ENCODE measurements at regions not wholly inside any gene's neighbourhood (a gene's known extent, or its start where the extent isn't known, plus 50 kb on each side); places are given as distances from the start of the nearest gene placed in this dataset.

GRCh38 chr5:67886761-67887160 is 328.8 kb upstream of the PIK3R1 start:
- intact Hi-C loops (cut with DNase I; ENCODE audit: low total_unique reads): no loop called here
- H3K9me3 ChIP-seq: no peaks in the 10 kb centered on the region
- no peak overlapping the region for H3K4me3 ChIP-seq
- no peaks in the 10 kb centered on the region for H3K36me3 ChIP-seq
- no peak overlapping the region for H3K27ac ChIP-seq
- no peaks in the 10 kb centered on the region for H3K27me3 ChIP-seq
- no peaks in the 10 kb centered on the region for H3K4me1 ChIP-seq
- no peak for TF ChIP-seq CTCF (IDR thresholded peaks at IDR 0.05)
- DNase-seq: no peak

GRCh38 chr5:67880876-67881275 is 334.7 kb upstream of the PIK3R1 start:
- TF ChIP-seq CTCF (IDR thresholded peaks at IDR 0.05): no peak
- Histone ChIP-seq H3K4me1 (peaks cover 0 to 26% (median 19%) of the 10 kb centered on the region in 4 donors), H3K27ac (no peak overlapping the region), H3K9me3 (no peaks in the 10 kb centered on the region), H3K4me3 (no peak overlapping the region), H3K27me3 (no peaks in the 10 kb centered on the region), H3K36me3 (no peaks in the 10 kb centered on the region)
- intact Hi-C loops (cut with DNase I; ENCODE audit: low total_unique reads): no loop called here
- DNase-seq: no peak

- Histone ChIP-seq H3K4me3 (no peak overlapping the region), H3K27ac (no peak overlapping the region), H3K27me3 (no peaks in the 10 kb centered on the region), H3K4me1 (peaks cover 0 to 26% (median 19%) of the 10 kb centered on the region in 4 donors), H3K9me3 (no peaks in the 10 kb centered on the region), H3K36me3 (no peaks in the 10 kb centered on the region)
- DNase-seq: no peak
- intact Hi-C loops (cut with DNase I; ENCODE audit: low total_unique reads): no loop called here
- no peak for TF ChIP-seq CTCF (IDR thresholded peaks at IDR 0.05)
Measured at GRCh38 chr5:67880511-67880805, 335.1 kb upstream of the PIK3R1 start.

GRCh38 chr5:67879620-67880510 is 335.7 kb upstream of the PIK3R1 start:
- no peak for DNase-seq
- Histone ChIP-seq H3K36me3 (no peaks in the 10 kb centered on the region), H3K9me3 (no peaks in the 10 kb centered on the region), H3K27me3 (no peaks in the 10 kb centered on the region), H3K4me1 (peaks cover 0 to 26% (median 19%) of the 10 kb centered on the region in 4 donors), H3K27ac (peak overlapping the region; percentile 38 to 59), H3K4me3 (no peak overlapping the region)
- intact Hi-C loops (cut with DNase I; ENCODE audit: low total_unique reads): no loop called here
- no peak for TF ChIP-seq CTCF (IDR thresholded peaks at IDR 0.05)

- peaks cover 0 to 26% (median 19%) of the 10 kb centered on the region in 4 donors for H3K4me1 ChIP-seq
- TF ChIP-seq CTCF (IDR thresholded peaks at IDR 0.05): no peak
- no peaks in the 10 kb centered on the region for H3K27me3 ChIP-seq
- H3K27ac ChIP-seq: peak overlapping the region; percentile 38 to 59
- H3K4me3 ChIP-seq: no peak overlapping the region
- intact Hi-C loops (cut with DNase I; ENCODE audit: low total_unique reads): no loop called here
- no peaks in the 10 kb centered on the region for H3K9me3 ChIP-seq
- no peak for DNase-seq
- H3K36me3 ChIP-seq: no peaks in the 10 kb centered on the region
Measured at GRCh38 chr5:67878933-67879332, 336.6 kb upstream of the PIK3R1 start.

All from tibial artery (tissue), 4 donors.